ENCODE measurements at regions not wholly inside any gene's neighbourhood (a gene's known extent, or its start where the extent isn't known, plus 50 kb on each side); places are given as distances from the start of the nearest gene placed in this dataset.

- Histone ChIP-seq H3K4me2 (ENCODE audit: insufficient read depth, insufficient read length, low read length) (no peak overlapping the region), H3K79me2 (ENCODE audit: insufficient read depth, low read length) (peaks cover 2% of the 10 kb centered on the region; the same call in 1 of the 2 replicates), H2AFZ (ENCODE audit: low read length) (no peak overlapping the region), H3K56ac (ENCODE audit: insufficient read length, low read depth, low read length) (no peak overlapping the region), H3K27ac (ENCODE audit: insufficient read length, low read depth, low read length) (no peak overlapping the region), H3K4me1 (ENCODE audit: insufficient read depth, low read length) (peaks cover 2% of the 10 kb centered on the region; the same call in 1 of the 2 replicates), H2BK15ac (ENCODE audit: low read depth, low read length) (no peak overlapping the region), H2BK5ac (ENCODE audit: insufficient read length, low read length) (no peak overlapping the region), H3T11ph (ENCODE audit: low read length) (no peak overlapping the region), H3K14ac (ENCODE audit: insufficient read depth, low read length) (no peak overlapping the region), H3K23ac (ENCODE audit: insufficient read length, low read depth, low read length) (no peak overlapping the region), H4K20me1 (ENCODE audit: control insufficient read depth, insufficient read depth, insufficient read length) (no peaks in the 10 kb centered on the region), H4K91ac (ENCODE audit: insufficient read length, low read depth, low read length) (no peak overlapping the region), H3K18ac (ENCODE audit: insufficient read length, low read depth, low read length) (no peak overlapping the region), H2BK120ac (ENCODE audit: low read depth, low read length, poor library complexity, severe bottlenecking) (no peak overlapping the region), H3K9me3 (ENCODE audit: control insufficient read depth, low read depth, low read length) (no peaks in the 10 kb centered on the region), H2BK20ac (ENCODE audit: low read depth, low read length, poor library complexity, severe bottlenecking) (no peak overlapping the region), H2BK12ac (ENCODE audit: insufficient read length, low read depth, low read length) (no peak overlapping the region), H3K9ac (ENCODE audit: extremely low read depth, insufficient read length, low read length) (no peak overlapping the region), H3K23me2 (ENCODE audit: insufficient read length, low read depth, low read length, poor library complexity, severe bottlenecking) (no peaks in the 10 kb centered on the region), H2AK5ac (ENCODE audit: insufficient read length, low read length) (no peak overlapping the region), H3K4ac (ENCODE audit: low read depth, low read length) (no peak overlapping the region), H3K79me1 (ENCODE audit: insufficient read depth, low read depth, low read length, poor library complexity, severe bottlenecking) (no peaks in the 10 kb centered on the region), H3K27me3 (ENCODE audit: insufficient read depth, low read length) (no peaks in the 10 kb centered on the region), H4K8ac (replicated peaks; ENCODE audit: insufficient read length, low read depth, low read length) (no peak overlapping the region), H4K5ac (ENCODE audit: insufficient read length, low read depth, low read length) (no peak overlapping the region)
- WGBS (ENCODE audit: extremely low coverage, insufficient read length, low lambda C conversion rate), result no CpG with 5 or more reads among the region's 3 CpGs
- Mint-ChIP-seq H3K4me1 (peaks cover 41 to 50% of the 10 kb centered on the region in 2 experiments), H3K27ac (0 out of 7 replicates have a peak overlapping the region, but pooled peaks of 1 of the 3 experiments have one; percentile 51), H3K36me3 (ENCODE audit: insufficient read depth in 1 of 3, low read depth in 3 of 3) (peaks cover 0 to 7% (median 0%) of the 10 kb centered on the region in 3 experiments; a peak in 2 of 7 replicates), H3K27me3 (ENCODE audit: low read depth) (no peaks in the 10 kb centered on the region; the same call in 1 of the 2 replicates), H3K9me3 (no peaks in the 10 kb centered on the region), H3K4me3 (no peak overlapping the region)
- DNase-seq, result no peak
- peak; percentile 42; the same call in 2 of the 3 replicates for TF ChIP-seq CTCF (conservative IDR thresholded peaks at IDR 0.05)
These were observed 110.8 kb upstream of the SOD1 start for GRCh38 chr21:31548688-31549087.
